ENCODE measurements at regions not wholly inside any gene's neighbourhood (a gene's known extent, or its start where the extent isn't known, plus 50 kb on each side); places are given as distances from the start of the nearest gene placed in this dataset.

DNA sequence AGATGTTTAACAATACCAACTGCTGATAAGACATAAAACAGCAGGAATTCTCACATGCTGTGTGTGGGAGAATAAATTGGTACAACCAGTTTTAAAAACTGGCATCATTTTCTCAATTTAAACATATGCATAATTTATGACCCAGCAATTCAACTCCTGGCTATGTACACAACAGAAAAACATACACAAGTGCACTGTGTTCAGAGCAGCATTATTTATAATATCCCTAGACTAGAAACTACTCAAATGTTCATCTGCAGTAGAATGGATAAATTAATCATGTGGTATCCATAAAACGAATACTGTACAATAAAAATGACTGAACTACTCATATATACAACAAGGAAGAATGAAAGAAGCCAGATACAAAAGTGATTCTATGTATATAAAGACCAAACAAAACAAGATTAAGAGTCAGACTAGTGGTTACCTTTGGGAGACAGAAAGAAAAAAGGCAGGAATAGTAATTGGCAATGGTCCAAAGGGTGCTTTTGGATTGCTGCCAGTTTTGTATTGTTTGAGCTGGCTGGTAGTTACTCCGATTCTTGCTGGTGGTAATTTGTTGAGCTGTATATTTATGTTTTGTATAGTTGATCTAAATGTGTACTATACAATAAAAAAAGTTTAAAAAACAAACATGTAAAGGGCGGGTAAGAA, 306.0 kb downstream of the TFEC start:
- H3K4me3 ChIP-seq (ENCODE audit: low read depth, low read length): no peak overlapping the region
- DNase-seq (ENCODE audit: low read depth, low spot score): no peak
- TF ChIP-seq, protein P1, sequence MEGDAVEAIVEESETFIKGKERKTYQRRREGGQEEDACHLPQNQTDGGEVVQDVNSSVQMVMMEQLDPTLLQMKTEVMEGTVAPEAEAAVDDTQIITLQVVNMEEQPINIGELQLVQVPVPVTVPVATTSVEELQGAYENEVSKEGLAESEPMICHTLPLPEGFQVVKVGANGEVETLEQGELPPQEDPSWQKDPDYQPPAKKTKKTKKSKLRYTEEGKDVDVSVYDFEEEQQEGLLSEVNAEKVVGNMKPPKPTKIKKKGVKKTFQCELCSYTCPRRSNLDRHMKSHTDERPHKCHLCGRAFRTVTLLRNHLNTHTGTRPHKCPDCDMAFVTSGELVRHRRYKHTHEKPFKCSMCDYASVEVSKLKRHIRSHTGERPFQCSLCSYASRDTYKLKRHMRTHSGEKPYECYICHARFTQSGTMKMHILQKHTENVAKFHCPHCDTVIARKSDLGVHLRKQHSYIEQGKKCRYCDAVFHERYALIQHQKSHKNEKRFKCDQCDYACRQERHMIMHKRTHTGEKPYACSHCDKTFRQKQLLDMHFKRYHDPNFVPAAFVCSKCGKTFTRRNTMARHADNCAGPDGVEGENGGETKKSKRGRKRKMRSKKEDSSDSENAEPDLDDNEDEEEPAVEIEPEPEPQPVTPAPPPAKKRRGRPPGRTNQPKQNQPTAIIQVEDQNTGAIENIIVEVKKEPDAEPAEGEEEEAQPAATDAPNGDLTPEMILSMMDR (IDR thresholded peaks at IDR 0.05; ENCODE audit: low read depth, low read length): no peak
- in situ Hi-C loops (cut with HindIII; ENCODE audit: low sequenced_read_pairs): no loop called here

DNA sequence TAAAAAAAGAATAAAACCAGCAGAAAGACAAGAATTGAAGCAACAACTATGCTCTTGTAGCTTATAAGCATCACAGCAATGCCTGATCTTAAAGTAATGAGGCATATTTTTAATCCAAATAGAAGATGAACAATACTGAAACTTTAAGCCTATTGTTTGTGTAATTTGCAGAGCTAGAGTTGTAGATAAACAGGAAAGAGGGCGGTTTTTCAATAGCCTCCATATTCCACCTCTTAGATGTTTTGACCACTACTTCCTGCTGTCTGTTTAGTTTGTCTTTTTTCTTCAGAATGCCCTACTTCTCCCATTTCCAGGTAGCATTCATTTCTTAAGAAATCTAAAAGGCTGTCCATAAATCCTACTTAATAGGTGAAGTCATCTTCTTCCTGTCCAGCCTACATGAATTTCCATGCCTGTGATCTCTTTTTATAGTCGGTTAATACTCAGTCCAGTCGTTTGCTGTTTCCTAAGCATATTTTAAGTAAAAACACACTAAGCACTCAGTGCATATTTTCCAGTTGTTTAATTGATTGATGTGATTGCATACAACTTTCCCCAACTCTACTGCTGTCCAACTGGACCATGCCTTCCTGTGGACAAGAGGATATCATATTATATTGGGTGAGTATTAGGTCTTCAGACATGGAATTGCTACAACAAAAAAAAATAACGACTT, 308.1 kb downstream of the TFEC start:
- H3K4me3 ChIP-seq (ENCODE audit: low read depth, low read length): no peak overlapping the region
- TF ChIP-seq, protein P1 (IDR thresholded peaks at IDR 0.05; ENCODE audit: low read depth, low read length): no peak
- DNase-seq (ENCODE audit: low read depth, low spot score): no peak
- in situ Hi-C loops (cut with HindIII; ENCODE audit: low sequenced_read_pairs): no loop called here

DNA sequence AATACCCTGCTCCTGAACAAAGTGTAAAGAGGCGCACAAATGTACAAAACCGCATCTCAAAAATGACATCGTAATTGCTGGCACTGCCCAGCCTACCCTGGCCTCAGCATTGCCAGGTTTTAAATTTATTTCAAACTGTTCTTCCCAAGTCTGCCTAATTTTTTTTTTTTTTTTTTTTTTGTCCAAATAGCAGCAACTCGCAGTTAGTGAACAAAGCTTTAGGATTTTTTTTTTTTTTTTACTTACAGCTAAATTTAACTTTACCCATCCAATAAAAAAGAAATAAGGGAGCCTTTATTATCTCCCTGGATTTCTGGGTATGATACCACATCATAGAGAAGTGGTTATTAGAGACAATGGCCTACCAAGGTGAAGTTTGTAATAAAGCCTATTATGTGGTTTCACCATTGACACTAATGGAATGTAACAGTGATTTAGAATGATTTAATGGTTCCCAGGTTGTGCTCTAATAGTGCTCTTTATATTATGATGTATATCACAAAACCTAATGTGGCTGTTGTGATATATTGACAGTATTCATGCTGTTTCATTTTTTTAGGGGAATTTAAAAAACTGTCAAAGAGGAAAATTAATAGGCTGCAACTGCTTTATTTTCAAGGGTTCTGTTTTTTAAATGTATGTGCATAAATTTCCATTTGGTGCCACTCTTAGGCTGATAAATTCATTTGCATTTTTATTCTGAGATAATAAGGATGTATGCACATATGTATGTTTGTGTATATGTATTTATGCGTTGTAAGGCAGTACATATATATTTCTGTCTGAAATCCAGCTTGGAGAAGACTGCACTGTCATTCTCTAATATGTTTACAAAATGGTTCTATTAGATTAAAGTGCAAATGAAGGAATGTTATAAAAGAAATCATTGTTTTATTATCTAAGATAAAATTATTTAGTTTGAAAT, 309.0 kb downstream of the TFEC start:
- in situ Hi-C loops (cut with HindIII; ENCODE audit: low sequenced_read_pairs): no loop called here
- no peak for DNase-seq (ENCODE audit: low read depth, low spot score)
- no peak overlapping the region for H3K4me3 ChIP-seq (ENCODE audit: low read depth, low read length)
- TF ChIP-seq, protein P1 (IDR thresholded peaks at IDR 0.05; ENCODE audit: low read depth, low read length): no peak

DNA sequence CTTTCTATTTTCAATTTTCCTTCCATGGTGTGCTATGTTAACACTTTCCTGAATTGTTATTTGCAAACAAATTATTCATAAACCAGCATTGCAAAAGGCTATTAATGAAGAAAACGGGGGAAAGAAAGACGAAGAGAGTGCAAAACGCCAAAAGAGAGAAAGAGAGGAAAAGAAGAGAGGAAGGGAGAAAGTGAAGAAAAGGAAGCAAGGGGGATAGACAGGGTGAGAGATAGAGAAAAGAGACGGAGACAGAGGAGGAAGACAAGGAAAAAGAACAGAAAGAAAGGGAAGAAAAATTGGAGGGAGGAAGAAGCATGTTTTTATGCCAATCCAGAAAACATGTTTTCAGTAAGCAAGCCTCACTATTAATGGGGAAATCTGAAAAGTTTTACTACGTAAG, 310.6 kb downstream of the TFEC start:
- DNase-seq (ENCODE audit: low read depth, low spot score): no peak
- TF ChIP-seq, protein P1 (IDR thresholded peaks at IDR 0.05; ENCODE audit: low read depth, low read length): no peak
- in situ Hi-C loops (cut with HindIII; ENCODE audit: low sequenced_read_pairs): no loop called here
- no peak overlapping the region for H3K4me3 ChIP-seq (ENCODE audit: low read depth, low read length)

DNA sequence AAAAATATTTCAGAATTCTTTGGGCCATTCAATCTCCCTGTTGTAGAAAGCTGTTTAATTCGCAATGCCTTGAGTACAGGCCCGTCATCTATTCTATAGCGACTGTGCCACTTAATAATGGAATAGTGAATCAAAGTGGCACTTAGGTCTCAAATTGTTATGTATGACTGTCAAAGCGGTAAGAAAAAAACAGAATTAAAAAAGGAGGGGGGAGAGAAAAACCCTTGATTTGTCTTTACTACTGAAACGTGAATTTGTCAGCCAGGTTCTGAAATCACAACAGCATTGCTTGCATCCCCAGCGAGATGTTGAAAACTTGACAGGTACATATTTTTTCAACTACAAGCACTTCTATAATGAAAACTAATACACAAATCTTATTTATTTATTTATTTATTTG, 320.9 kb downstream of the TFEC start:
- H3K4me3 ChIP-seq (ENCODE audit: low read depth, low read length): no peak overlapping the region
- no peak for DNase-seq (ENCODE audit: low read depth, low spot score)
- TF ChIP-seq, protein P1 (IDR thresholded peaks at IDR 0.05; ENCODE audit: low read depth, low read length): no peak
- in situ Hi-C loops (cut with HindIII; ENCODE audit: low sequenced_read_pairs): no loop called here

DNA sequence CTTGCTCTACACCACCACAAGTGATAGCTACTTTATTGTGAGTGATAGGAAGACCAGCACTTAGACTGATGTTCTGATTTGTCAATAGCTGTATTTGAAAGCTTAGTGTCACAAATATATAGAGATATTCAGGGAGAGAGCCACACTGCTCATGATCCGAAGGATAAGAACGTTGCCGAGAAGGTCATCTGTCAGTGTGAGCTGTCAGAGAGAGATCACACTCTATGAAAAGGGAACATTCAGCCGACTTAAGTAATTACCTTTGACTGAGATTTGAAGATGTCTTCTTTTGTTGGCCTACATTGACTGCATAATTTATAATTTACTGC, 322.6 kb downstream of the TFEC start:
- no peak for DNase-seq (ENCODE audit: low read depth, low spot score)
- no peak overlapping the region for H3K4me3 ChIP-seq (ENCODE audit: low read depth, low read length)
- TF ChIP-seq, protein P1 (IDR thresholded peaks at IDR 0.05; ENCODE audit: low read depth, low read length): no peak
- in situ Hi-C loops (cut with HindIII; ENCODE audit: low sequenced_read_pairs): no loop called here
